ENCODE measurements at regions not wholly inside any gene's neighbourhood (a gene's known extent, or its start where the extent isn't known, plus 50 kb on each side); places are given as distances from the start of the nearest gene placed in this dataset.

DNA sequence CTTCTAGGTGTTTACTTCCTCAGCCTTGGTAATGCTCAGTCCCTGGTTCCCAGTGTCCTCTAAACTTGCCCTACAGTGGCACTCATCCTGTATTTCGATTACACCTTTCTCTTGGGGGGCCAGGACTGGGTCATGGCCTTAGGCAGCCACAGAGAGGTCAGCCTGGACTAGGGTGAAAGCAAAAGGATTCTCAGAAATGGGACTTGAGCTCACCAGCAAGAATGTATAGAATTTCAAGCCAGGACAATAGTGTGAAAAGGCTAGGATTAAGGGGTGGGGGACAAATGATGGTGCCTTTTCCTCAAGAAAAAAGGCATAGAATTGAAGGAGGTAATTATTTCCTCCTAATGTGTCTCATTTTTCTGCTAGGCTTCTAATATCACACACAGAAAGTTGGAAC is 166.8 kb upstream of the RUNX1 start:
- DNase-seq (ENCODE audit: low read depth), result no peak
- no peak overlapping the region for H3K4me3 ChIP-seq (ENCODE audit: low read depth, low read length)
- TF ChIP-seq, protein P1, sequence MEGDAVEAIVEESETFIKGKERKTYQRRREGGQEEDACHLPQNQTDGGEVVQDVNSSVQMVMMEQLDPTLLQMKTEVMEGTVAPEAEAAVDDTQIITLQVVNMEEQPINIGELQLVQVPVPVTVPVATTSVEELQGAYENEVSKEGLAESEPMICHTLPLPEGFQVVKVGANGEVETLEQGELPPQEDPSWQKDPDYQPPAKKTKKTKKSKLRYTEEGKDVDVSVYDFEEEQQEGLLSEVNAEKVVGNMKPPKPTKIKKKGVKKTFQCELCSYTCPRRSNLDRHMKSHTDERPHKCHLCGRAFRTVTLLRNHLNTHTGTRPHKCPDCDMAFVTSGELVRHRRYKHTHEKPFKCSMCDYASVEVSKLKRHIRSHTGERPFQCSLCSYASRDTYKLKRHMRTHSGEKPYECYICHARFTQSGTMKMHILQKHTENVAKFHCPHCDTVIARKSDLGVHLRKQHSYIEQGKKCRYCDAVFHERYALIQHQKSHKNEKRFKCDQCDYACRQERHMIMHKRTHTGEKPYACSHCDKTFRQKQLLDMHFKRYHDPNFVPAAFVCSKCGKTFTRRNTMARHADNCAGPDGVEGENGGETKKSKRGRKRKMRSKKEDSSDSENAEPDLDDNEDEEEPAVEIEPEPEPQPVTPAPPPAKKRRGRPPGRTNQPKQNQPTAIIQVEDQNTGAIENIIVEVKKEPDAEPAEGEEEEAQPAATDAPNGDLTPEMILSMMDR (IDR thresholded peaks at IDR 0.05; ENCODE audit: control insufficient read depth, extremely low read depth, insufficient read depth), result no peak

DNA sequence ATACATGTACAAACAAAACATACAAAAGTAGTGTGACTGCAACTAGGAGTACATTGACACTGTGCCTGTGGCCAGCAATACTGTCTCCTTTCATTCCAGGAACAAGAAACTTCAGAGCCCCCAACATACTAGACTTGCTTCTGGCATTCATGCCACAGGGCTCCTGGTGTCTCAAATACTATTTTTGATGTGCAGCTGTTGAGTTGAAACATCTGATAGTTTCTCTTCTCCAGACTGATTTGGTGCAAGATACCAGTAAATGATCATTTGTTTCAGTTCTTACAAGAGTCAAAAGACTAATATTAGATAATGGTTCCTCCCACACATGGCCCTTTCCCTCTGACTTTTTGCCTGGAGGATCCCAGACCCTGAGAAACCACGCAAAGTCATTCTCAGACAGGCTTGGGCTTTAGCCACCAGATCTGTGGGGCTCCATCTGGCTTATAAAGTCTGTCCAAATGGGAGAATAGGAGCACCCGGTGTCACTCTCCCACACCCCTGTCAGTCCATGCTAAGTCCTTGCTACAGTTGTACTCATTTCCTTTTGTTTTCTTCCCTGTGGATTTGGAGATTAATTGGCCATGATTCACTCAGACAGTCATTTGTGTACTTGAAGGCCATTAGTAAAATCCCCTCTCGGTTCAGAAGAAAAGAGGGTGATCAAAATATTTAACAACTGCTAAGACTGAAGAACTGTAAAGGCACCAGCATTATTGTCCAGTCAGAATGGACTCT is 163.5 kb upstream of the RUNX1 start:
- no peak overlapping the region for H3K4me3 ChIP-seq (ENCODE audit: low read depth, low read length)
- DNase-seq (ENCODE audit: low read depth), result no peak
- TF ChIP-seq, protein P1 (IDR thresholded peaks at IDR 0.05; ENCODE audit: control insufficient read depth, extremely low read depth, insufficient read depth), result no peak

DNA sequence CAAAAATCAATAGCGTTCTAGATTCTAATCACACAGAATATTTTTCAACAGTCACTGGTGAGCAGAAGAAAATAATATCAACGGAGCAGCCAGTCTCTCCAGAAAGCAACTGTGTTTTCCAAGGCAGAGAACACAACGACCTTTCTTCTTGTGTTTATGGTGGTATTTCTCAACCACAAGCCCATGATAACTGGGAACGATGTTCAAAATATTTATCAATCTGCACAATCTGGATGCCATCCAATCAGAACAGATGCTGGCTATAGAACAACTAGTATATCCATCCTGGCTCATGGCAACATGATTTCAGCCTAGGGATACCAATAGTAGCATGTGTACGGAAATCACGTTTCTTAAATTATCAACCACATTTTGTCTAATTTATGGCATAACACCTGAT is 162.7 kb upstream of the RUNX1 start:
- TF ChIP-seq, protein P1 (IDR thresholded peaks at IDR 0.05; ENCODE audit: control insufficient read depth, extremely low read depth, insufficient read depth), result no peak
- H3K4me3 ChIP-seq (ENCODE audit: low read depth, low read length), result no peak overlapping the region
- no peak for DNase-seq (ENCODE audit: low read depth)

DNA sequence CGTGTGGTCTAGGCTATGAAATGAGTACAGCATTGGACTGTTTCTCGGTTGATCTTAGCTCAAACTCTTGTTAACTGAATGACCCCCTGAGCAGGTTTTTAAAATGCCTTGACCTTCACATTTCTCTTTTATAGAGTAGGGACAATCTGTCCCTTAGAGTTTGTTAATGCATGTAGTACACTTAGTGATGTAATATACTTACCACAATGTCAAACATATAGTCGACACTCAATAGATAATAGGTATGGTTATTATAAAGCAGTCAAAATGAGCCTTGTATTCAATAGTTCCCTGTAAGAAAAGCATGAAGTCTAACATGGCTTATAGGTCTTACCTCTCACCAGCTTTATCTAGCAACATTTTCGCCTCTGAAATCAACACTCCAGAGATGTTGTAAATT is 161.0 kb upstream of the RUNX1 start:
- no peak overlapping the region for H3K4me3 ChIP-seq (ENCODE audit: low read depth, low read length)
- TF ChIP-seq, protein P1 (IDR thresholded peaks at IDR 0.05; ENCODE audit: control insufficient read depth, extremely low read depth, insufficient read depth), result no peak
- no peak for DNase-seq (ENCODE audit: low read depth)

DNA sequence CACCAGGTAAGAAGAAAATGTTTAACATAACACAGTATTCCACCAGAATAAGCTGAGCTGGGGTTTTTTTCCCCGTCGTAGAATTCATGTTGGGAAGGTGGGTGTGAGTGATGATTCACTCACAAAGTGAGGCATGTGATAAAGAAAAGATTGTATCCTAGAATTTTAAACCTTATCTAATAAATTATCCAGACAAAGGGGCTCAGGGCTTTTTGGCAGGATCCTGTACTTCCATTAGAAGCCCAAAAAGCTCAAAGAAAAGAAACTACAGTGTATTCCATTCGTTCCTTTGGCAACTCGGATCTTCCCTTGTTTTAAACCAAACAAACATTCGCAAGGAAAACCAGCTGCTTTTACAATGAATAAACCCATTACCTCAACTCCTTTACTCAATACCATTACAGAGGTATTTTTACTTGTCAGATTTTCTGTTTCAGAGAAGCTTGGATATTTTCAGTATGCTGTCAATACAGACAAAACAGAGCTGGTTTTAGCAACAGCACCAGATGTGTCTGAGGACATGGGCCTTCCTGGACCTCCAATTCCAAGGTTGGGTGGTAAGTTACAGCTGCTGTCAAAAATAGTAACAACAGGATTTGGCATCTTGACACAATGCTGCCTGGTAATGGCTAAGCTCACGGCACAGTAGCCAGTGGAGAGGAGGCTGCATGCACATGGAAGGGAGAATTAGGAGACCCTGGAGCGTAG is 159.9 kb upstream of the RUNX1 start:
- TF ChIP-seq, protein P1 (IDR thresholded peaks at IDR 0.05; ENCODE audit: control insufficient read depth, extremely low read depth, insufficient read depth), result no peak
- no peak for DNase-seq (ENCODE audit: low read depth)
- H3K4me3 ChIP-seq (ENCODE audit: low read depth, low read length), result no peak overlapping the region

DNA sequence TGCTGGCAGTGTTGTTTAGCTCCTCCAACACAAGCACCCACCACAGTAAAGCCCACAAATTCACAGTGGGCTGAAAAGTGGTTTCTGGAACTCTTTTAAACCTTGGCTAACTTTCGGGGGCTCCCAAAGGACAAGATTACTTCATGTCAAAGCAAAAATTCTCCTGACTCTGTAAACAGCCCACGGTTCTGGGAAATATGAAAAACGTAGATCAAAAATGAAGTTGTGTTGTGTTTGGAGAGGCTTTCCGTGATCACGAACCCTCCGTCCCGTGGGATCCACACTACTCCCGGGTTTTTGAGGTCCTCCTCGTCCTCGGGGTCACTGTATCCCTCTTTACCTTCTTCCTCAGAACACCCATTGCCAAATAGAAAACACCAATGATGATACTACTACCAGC is 159.0 kb upstream of the RUNX1 start:
- TF ChIP-seq, protein P1 (IDR thresholded peaks at IDR 0.05; ENCODE audit: control insufficient read depth, extremely low read depth, insufficient read depth), result no peak
- no peak for DNase-seq (ENCODE audit: low read depth)
- no peak overlapping the region for H3K4me3 ChIP-seq (ENCODE audit: low read depth, low read length)
